Gastrocnemius medialis (tissue), 4 donors: ENCODE measurements at regions not wholly inside any gene's neighbourhood (a gene's known extent, or its start where the extent isn't known, plus 50 kb on each side); places are given as distances from the start of the nearest gene placed in this dataset.

Source experiments
- POLR2A ChIP-seq, 2 donors: fragments of 450-650 bp; IDR thresholded peaks; one replicate each; pipeline ENCODE4 v1.6.1; 2017; ENCODE audit warnings: antibody characterized with exemption in 2 of 2, mild to moderate bottlenecking in 2 of 2, moderate library complexity in 2 of 2
- TF ChIP-seq, protein P1 (sequence below), 5 experiments: fragments of 450-650 bp in 3 of 5; fragments of 200-600 bp in 2 of 5; sonication (generic) in 2 of 5; IDR thresholded peaks in 4 of 5; conservative IDR thresholded peaks in 1 of 5; 1 replicate in 4 of 5; 2 replicates in 1 of 5; pipeline ENCODE4 v1.5.1; 2016 to 2019; ENCODE audit warnings: antibody characterized with exemption in 5 of 5, mild to moderate bottlenecking in 3 of 5, moderate library complexity in 3 of 5

DNA sequence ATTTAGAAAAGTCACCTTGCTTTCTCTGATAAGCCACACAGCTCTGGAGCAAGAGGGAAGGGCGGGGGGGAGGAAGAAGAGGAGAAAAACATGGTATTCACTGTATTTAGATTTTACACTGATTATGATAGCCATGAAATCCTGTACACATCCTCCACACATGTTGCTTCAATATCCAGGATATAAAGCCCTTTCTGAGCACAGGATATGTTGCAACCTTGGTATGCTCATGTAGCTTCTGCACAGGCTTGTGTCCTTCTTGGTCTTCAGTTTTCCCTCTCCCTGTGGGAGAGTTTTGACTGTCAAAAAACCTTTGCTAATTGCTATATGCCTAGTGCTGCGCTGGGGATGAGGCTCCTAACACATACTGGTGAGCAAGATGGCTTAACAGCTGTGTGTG is 61.9 kb upstream of the DAPP1 start:
- TF ChIP-seq, protein P1, sequence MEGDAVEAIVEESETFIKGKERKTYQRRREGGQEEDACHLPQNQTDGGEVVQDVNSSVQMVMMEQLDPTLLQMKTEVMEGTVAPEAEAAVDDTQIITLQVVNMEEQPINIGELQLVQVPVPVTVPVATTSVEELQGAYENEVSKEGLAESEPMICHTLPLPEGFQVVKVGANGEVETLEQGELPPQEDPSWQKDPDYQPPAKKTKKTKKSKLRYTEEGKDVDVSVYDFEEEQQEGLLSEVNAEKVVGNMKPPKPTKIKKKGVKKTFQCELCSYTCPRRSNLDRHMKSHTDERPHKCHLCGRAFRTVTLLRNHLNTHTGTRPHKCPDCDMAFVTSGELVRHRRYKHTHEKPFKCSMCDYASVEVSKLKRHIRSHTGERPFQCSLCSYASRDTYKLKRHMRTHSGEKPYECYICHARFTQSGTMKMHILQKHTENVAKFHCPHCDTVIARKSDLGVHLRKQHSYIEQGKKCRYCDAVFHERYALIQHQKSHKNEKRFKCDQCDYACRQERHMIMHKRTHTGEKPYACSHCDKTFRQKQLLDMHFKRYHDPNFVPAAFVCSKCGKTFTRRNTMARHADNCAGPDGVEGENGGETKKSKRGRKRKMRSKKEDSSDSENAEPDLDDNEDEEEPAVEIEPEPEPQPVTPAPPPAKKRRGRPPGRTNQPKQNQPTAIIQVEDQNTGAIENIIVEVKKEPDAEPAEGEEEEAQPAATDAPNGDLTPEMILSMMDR (IDR thresholded peaks at IDR 0.05 in 4 of 5, conservative IDR thresholded peaks at IDR 0.05 in 1 of 5) = no peak
- no peak for TF ChIP-seq POLR2A (IDR thresholded peaks at IDR 0.05)
